ENCODE measurements at regions not wholly inside any gene's neighbourhood (a gene's known extent, or its start where the extent isn't known, plus 50 kb on each side); places are given as distances from the start of the nearest gene placed in this dataset.

DNA sequence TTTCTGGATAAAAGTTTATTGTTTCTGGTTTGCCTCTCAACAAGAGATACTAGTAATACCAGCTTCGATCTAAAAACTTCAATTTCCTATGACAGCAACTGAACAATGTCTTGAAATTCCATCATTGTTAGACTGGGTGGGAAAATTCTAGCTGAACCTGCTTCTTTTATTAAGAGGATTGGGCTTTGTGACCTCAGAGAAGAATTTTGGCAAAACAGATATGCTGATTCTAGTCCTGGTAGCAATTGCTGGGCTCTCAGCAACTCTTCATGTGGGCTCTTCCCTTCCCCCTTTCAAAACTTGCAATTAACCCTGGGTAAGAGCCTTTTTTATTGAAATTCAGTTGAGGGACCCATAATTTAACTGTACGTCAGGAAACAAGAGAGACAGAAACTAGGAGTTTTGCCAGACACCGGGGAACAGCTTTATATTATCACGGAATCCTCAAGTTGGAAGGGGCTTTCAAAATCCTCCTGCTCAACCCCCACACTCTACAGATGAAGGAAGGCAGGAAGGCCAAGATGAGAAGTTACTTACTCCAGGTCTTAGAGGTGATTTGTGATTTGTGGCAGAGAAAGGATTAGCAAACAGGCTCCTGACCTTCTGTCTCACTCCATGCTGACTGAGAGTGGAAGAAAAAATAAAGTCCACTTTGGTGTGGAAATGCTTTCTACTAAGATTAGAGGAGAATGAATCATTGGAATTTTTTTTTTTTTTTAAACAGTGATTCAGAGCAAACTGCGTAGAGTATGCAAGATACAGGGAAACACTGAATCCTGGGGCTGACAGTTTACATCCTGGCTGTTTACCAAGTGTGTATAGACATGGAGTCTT lies 239.0 kb upstream of the ATP2B1 start:
- TF ChIP-seq CTCF (IDR thresholded peaks at IDR 0.05; ENCODE audit: insufficient read depth, low read length, poor library complexity, severe bottlenecking) (no peak), EZH2phosphoT487 (conservative IDR thresholded peaks at IDR 0.05; ENCODE audit: low read length) (no peak)
